ENCODE measurements at regions not wholly inside any gene's neighbourhood (a gene's known extent, or its start where the extent isn't known, plus 50 kb on each side); places are given as distances from the start of the nearest gene placed in this dataset.
A peak's percentile ranks its signal among the peaks of the same experiment; 100 is the strongest.

DNA sequence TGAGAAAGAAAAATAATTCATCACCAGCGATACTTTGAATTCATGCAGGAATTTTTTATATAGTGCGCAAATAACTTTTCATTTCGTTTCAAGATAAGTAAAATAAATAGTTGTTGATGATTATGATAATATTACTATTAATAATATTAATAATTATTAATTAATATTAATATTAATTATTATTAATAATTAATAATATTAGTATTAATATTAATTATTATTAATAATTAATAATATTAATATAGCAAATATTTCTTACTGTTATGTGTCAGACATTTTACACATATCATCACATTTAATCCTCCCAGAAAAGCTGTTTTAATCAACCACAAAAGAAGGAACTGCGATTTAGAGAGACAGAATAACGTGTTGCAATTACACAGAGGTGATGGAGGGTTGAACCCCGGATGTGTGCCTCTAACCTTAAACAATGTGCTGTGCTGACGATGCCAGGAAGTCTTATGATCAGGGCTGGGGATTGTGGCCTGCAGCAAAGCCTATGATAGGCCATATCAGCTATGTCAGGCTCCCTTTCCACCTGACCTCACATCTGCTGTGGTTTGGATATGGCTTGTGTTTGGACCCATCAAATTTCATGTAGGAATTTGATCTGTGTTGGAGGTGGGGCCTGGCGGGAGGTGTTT lies 263.5 kb upstream of the NR2F2 start:
- Histone ChIP-seq H3K4me3 (ENCODE audit: low read depth, low read length) (no peak overlapping the region), H3K36me3 (ENCODE audit: control insufficient read depth, insufficient read depth, low read length) (no peaks in the 10 kb centered on the region), H3K27me3 (ENCODE audit: control insufficient read depth, insufficient read depth, low read length) (no peaks in the 10 kb centered on the region)
- no peak for DNase-seq (ENCODE audit: low read depth)
- no peak for FAIRE-seq
- TF ChIP-seq, protein P1, sequence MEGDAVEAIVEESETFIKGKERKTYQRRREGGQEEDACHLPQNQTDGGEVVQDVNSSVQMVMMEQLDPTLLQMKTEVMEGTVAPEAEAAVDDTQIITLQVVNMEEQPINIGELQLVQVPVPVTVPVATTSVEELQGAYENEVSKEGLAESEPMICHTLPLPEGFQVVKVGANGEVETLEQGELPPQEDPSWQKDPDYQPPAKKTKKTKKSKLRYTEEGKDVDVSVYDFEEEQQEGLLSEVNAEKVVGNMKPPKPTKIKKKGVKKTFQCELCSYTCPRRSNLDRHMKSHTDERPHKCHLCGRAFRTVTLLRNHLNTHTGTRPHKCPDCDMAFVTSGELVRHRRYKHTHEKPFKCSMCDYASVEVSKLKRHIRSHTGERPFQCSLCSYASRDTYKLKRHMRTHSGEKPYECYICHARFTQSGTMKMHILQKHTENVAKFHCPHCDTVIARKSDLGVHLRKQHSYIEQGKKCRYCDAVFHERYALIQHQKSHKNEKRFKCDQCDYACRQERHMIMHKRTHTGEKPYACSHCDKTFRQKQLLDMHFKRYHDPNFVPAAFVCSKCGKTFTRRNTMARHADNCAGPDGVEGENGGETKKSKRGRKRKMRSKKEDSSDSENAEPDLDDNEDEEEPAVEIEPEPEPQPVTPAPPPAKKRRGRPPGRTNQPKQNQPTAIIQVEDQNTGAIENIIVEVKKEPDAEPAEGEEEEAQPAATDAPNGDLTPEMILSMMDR (IDR thresholded peaks at IDR 0.05; ENCODE audit: insufficient read depth, low read length, severe bottlenecking), result no peak

GRCh38 chr15:96067677-96068076 lies 262.8 kb upstream of the NR2F2 start:
- Histone ChIP-seq H3K27me3 (ENCODE audit: control insufficient read depth, insufficient read depth, low read length) (no peaks in the 10 kb centered on the region), H3K36me3 (ENCODE audit: control insufficient read depth, insufficient read depth, low read length) (no peaks in the 10 kb centered on the region), H3K4me3 (ENCODE audit: low read depth, low read length) (no peak overlapping the region)
- FAIRE-seq (no peak), DNase-seq (ENCODE audit: low read depth) (no peak)
- TF ChIP-seq, protein P1 (IDR thresholded peaks at IDR 0.05; ENCODE audit: insufficient read depth, low read length, severe bottlenecking), result no peak

- DNase-seq (ENCODE audit: low read depth) (no peak), FAIRE-seq (no peak)
- TF ChIP-seq, protein P1 (IDR thresholded peaks at IDR 0.05; ENCODE audit: insufficient read depth, low read length, severe bottlenecking), result no peak
- H3K4me3 ChIP-seq (ENCODE audit: low read depth, low read length), result no peak overlapping the region
- no peaks in the 10 kb centered on the region for H3K27me3 ChIP-seq (ENCODE audit: control insufficient read depth, insufficient read depth, low read length)
- no peaks in the 10 kb centered on the region for H3K36me3 ChIP-seq (ENCODE audit: control insufficient read depth, insufficient read depth, low read length)
Measured at GRCh38 chr15:96068897-96069296, 261.6 kb upstream of the NR2F2 start.

DNA sequence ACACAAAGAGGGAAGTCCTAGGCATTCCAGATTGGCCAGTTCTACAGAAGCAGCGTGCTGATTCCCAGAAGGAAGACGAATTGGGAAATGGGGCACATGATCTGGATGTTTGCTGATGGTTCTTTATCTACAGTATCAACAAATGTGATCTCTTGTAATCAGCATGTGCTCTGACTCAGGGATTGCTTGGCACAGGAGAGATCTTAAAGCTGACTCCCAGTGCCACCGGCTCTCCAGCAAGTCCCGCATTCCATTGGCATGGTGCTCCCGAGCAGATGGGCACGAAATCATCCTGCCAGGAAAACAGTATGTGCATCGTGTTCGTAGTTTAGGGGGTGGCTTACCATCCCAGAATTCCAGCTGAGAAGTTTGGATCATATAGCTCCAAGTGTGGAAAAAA lies 259.9 kb upstream of the NR2F2 start:
- peak; percentile 26 for DNase-seq (ENCODE audit: low read depth)
- FAIRE-seq, result no peak
- Histone ChIP-seq H3K36me3 (ENCODE audit: control insufficient read depth, insufficient read depth, low read length) (no peaks in the 10 kb centered on the region), H3K4me3 (ENCODE audit: low read depth, low read length) (no peak overlapping the region), H3K27me3 (ENCODE audit: control insufficient read depth, insufficient read depth, low read length) (no peaks in the 10 kb centered on the region)
- TF ChIP-seq, protein P1 (IDR thresholded peaks at IDR 0.05; ENCODE audit: insufficient read depth, low read length, severe bottlenecking), result no peak

GRCh38 chr15:96072821-96073220 lies 257.7 kb upstream of the NR2F2 start:
- TF ChIP-seq, protein P1 (IDR thresholded peaks at IDR 0.05; ENCODE audit: insufficient read depth, low read length, severe bottlenecking), result no peak
- no peaks in the 10 kb centered on the region for H3K27me3 ChIP-seq (ENCODE audit: control insufficient read depth, insufficient read depth, low read length)
- DNase-seq (ENCODE audit: low read depth) (no peak), FAIRE-seq (no peak)
- H3K4me3 ChIP-seq (ENCODE audit: low read depth, low read length), result no peak overlapping the region
- no peaks in the 10 kb centered on the region for H3K36me3 ChIP-seq (ENCODE audit: control insufficient read depth, insufficient read depth, low read length)

- DNase-seq (ENCODE audit: low read depth), result no peak
- no peak for FAIRE-seq
- Histone ChIP-seq H3K36me3 (ENCODE audit: control insufficient read depth, insufficient read depth, low read length) (no peaks in the 10 kb centered on the region), H3K27me3 (ENCODE audit: control insufficient read depth, insufficient read depth, low read length) (no peaks in the 10 kb centered on the region), H3K4me3 (ENCODE audit: low read depth, low read length) (no peak overlapping the region)
- TF ChIP-seq, protein P1 (IDR thresholded peaks at IDR 0.05; ENCODE audit: insufficient read depth, low read length, severe bottlenecking), result no peak
Measured at GRCh38 chr15:96073908-96074307, 256.6 kb upstream of the NR2F2 start.
